Omental fat pad (tissue), 3 donors: ENCODE measurements at regions not wholly inside any gene's neighbourhood (a gene's known extent, or its start where the extent isn't known, plus 50 kb on each side); places are given as distances from the start of the nearest gene placed in this dataset.

Experiments used
- ATAC-seq: fragments of 150-250 bp; one replicate; pipeline ENCODE4 v1.9.1; 2016; ENCODE audit warnings: mild to moderate bottlenecking, moderate library complexity; ENCODE audit not compliant: low FRiP score
- DNase-seq: peaks from one replicate; pipeline ENCODE4 v3.0.0-alpha.2; 2019; ENCODE audit warnings: low spot score
- CTCF ChIP-seq, 3 donors: fragments of 450-650 bp; IDR thresholded peaks; one replicate each; pipeline ENCODE4 v1.5.1; 2016 to 2017; ENCODE audit warnings: antibody characterized with exemption in 3 of 3, mild to moderate bottlenecking in 3 of 3, moderate library complexity in 2 of 3

GRCh38 chr16:48049847-48050246, 105.9 kb downstream of the ABCC12 start:
- DNase-seq (no peak), ATAC-seq (no peak)

DNA sequence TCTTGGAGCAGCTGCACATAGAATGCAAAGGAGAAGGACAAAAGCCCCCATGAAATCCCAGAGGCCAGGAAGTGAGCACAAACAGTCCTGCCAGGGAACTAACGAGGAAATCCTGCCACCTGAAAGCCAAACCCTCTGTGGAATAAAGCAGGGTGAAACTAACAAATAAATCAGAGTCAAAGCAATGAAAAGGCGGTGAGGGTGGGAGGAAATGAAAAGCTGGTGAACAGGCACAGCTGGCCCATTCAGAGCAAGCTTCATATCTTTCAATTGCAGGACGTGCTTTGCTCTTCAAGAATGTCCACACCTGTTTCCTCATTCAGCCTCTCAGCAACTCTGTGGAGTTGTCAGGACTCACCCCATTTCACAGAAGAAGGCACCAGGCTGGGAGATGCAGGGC, 108.1 kb downstream of the ABCC12 start:
- no peak for TF ChIP-seq CTCF (IDR thresholded peaks at IDR 0.05)
- no peak for ATAC-seq

More at GRCh38 chr16:48049847-48050246, 105.9 kb downstream of the ABCC12 start:
- no peak for TF ChIP-seq CTCF (IDR thresholded peaks at IDR 0.05)

GRCh38 chr16:48047241-48047640, 108.6 kb downstream of the ABCC12 start:
- ATAC-seq = no peak
- TF ChIP-seq CTCF (IDR thresholded peaks at IDR 0.05) = no peak
- no peak for DNase-seq

More for the DNA sequence above, 108.1 kb downstream of the ABCC12 start:
- DNase-seq = no peak

DNA sequence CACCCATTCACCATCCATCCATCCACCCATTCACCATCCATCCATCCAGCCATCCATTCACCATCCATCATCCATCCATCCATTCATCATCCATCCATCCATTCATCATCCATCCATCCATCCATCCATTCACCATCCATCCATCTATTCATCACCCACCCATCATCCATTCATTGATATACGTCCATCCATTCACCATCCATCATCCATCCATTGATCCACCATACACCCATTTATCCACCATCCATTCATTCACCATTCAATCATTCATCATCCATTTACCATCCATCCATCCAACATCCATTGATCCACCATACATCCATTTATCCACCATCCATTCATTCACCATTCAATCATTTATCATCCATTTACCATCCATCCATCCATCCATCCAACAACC, 111.7 kb downstream of the ABCC12 start:
- TF ChIP-seq CTCF (IDR thresholded peaks at IDR 0.05) = no peak
- ATAC-seq = no peak
- no peak for DNase-seq

GRCh38 chr16:48041981-48042421, 113.8 kb downstream of the ABCC12 start:
- DNase-seq = no peak
- ATAC-seq = no peak
- no peak for TF ChIP-seq CTCF (IDR thresholded peaks at IDR 0.05)

DNA sequence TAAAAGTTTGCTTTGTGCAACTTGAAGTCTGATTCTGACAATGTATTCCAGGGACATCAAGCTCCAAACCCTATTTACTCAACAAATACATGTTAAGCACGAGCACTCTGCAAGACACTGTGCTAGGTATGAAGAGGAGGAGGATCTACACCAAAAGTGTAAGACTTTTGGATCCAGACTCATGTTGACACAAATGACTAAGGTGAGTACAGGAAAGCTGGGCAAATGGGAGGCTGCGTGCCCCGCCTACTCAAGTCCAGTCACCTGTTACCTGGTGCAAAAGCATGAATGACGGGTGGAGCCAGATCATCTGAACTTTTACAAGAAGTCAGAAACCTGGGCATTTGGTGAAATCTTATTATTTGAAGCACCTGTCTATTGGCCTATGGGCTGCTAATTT, 120.7 kb downstream of the ABCC12 start:
- ATAC-seq (no peak), DNase-seq (no peak)
- TF ChIP-seq CTCF (IDR thresholded peaks at IDR 0.05) = no peak

DNA sequence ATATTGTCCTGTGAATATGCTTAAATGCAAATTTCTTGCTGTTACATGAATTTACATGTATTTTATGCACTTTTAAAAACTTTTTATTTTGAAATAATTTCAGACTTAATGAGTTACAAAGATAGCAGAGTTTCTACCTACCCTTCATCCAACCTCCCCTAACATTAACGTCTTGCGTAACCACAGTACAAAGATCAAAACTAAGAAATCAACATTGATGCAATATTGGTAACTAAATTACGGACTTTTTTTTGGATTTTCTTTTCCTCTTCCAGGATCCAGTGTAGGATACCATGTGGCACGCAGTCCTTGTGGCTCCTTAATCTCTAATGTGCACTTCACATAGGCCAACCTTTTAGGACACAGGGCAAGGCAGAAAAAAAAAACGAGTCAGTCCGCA, 124.9 kb downstream of the ABCC12 start:
- no peak for ATAC-seq
- no peak for DNase-seq
- no peak for TF ChIP-seq CTCF (IDR thresholded peaks at IDR 0.05)
